K562 (cell line): ENCODE measurements at regions not wholly inside any gene's neighbourhood (a gene's known extent, or its start where the extent isn't known, plus 50 kb on each side); places are given as distances from the start of the nearest gene placed in this dataset.
A peak's percentile ranks its signal among the peaks of the same experiment; 100 is the strongest.
"Not testable (repeated sequence)": the region's sequence is repeated elsewhere in the genome, so short reads cannot be mapped to it uniquely, and the experiment has no call there.

Experiments
- ATAC-seq: fragments of 200-7000 bp; cut with Tn5 transposase; 3 replicates; pipeline ENCODE4 v1.9.1; 2020; ENCODE audit warnings: moderate library complexity
- BruUV-seq: library from RNA; stranded (reverse); fragments of 400-500 nt; replicated peaks from 2 replicates; lab custom pipeline; 2021; lab: Mats Ljungman, UMichigan
- CTCF ChIA-PET: fragments of 300-600 bp; formaldehyde crosslinking; extraction: SDS; loops from one replicate; lab custom pipeline; 2021; ENCODE audit warnings: low intra/inter-chr PET ratio; lab: Yijun Ruan, JAX
- POLR2A ChIA-PET: fragments of 300-600, 350-650 bp; sonication (Branson Sonifier 250); formaldehyde crosslinking; extraction: SDS; loops from one replicate; lab custom pipeline; 2021; ENCODE audit warnings: antibody characterized with exemption, inconsistent platforms; lab: Yijun Ruan, JAX
- DNase-seq, 4 experiments: peaks; one replicate each; pipeline versions ENCODE4 v3.0.0 to v3.0.0-alpha.2; 2011 to 2018; ENCODE audit warnings: low spot score in 3 of 4, mixed read lengths in 3 of 4; ENCODE audit errors: extremely low read depth in 1 of 4
- FAIRE-seq: peaks from 2 replicates; lab custom pipeline; 2011; peaks lifted over from hg19 to GRCh38; lab: Jason Lieb, UNC
- H2AFZ ChIP-seq: 2 replicates; pipeline ENCODE4 v1.6.0; 2011; ENCODE audit warnings: low read depth, low read length, control low read depth, inconsistent platforms
- H3K27ac ChIP-seq: fragments of 200-600 bp; 3 replicates; pipeline ENCODE4 v1.8.0; 2011; ENCODE audit warnings: low read depth, mild to moderate bottlenecking, control low read depth, inconsistent platforms, low read length, moderate library complexity, mixed read lengths; ENCODE audit errors: extremely low read depth
- H3K27me3 ChIP-seq, 2 experiments: fragments of 300-600 bp in 1 of 2; 2 replicates in 1 of 2; 3 replicates in 1 of 2; pipeline versions ENCODE4 v1.6.0 to v1.8.0; 2011; ENCODE audit warnings: inconsistent platforms in 2 of 2, low read length in 2 of 2, mild to moderate bottlenecking in 1 of 2, mixed read lengths in 1 of 2, moderate library complexity in 1 of 2; ENCODE audit not compliant: control insufficient read depth in 2 of 2, insufficient read depth in 2 of 2
- H3K36me3 ChIP-seq: fragments of 300-600 bp; 3 replicates; pipeline ENCODE4 v1.8.0; 2011; ENCODE audit warnings: mild to moderate bottlenecking, low read length, inconsistent platforms; ENCODE audit not compliant: control insufficient read depth, insufficient read depth
- H3K4me1 ChIP-seq, 2 experiments: fragments of 200-600 bp in 1 of 2; replicated peaks in 1 of 2; 2 replicates in 1 of 2; 3 replicates in 1 of 2; pipeline versions ENCODE4 v1.5.1 to v1.8.0; 2011; ENCODE audit warnings: inconsistent platforms in 2 of 2, low read length in 2 of 2, mild to moderate bottlenecking in 1 of 2, mixed read lengths in 1 of 2, moderate library complexity in 1 of 2; ENCODE audit not compliant: control insufficient read depth in 2 of 2, insufficient read depth in 2 of 2
- H3K4me2 ChIP-seq: 2 replicates; pipeline ENCODE4 v1.6.1; 2011; ENCODE audit warnings: low read length, control low read depth, inconsistent platforms, mixed read lengths; ENCODE audit not compliant: insufficient read depth
- H3K4me3 ChIP-seq: fragments of 200-600 bp; sonication (generic), shearing (Covaris generic); 2 replicates; pipeline ENCODE4 v1.5.1; 2016; ENCODE audit warnings: control low read depth, inconsistent platforms
- H3K79me2 ChIP-seq: fragments of 200-600 bp; 3 replicates; pipeline ENCODE4 v1.8.0; 2011; ENCODE audit warnings: low read length, inconsistent platforms; ENCODE audit not compliant: control insufficient read depth, insufficient read depth
- H3K9ac ChIP-seq, 2 experiments: 2 replicates each; pipeline versions ENCODE4 v1.6.0 to v1.6.1; 2011; ENCODE audit warnings: low read depth in 2 of 2, low read length in 2 of 2, control low read depth in 1 of 2, inconsistent platforms in 1 of 2, mild to moderate bottlenecking in 1 of 2, mixed read lengths in 1 of 2; ENCODE audit not compliant: insufficient read depth in 1 of 2
- H3K9me1 ChIP-seq: one replicate; pipeline ENCODE4 v1.6.0; 2011; ENCODE audit warnings: inconsistent platforms, mild to moderate bottlenecking, low read length, moderate library complexity; ENCODE audit not compliant: control insufficient read depth, insufficient read depth
- H3K9me3 ChIP-seq: replicated peaks from 2 replicates; pipeline ENCODE4 v1.5.1; 2011; ENCODE audit warnings: low read depth, low read length, inconsistent platforms; ENCODE audit not compliant: control insufficient read depth, insufficient read depth
- H4K20me1 ChIP-seq: replicated peaks from 2 replicates; pipeline ENCODE4 v1.6.1; 2011; ENCODE audit warnings: low read length, inconsistent platforms, mixed read lengths; ENCODE audit not compliant: control insufficient read depth, insufficient read depth
- in situ Hi-C: fragments of 300-500 bp; cut with MboI; formaldehyde crosslinking; loops from 4 replicates; pipeline ENCODE4 v1.15.0; 2018; ENCODE audit warnings: inconsistent platforms, mixed read lengths
- intact Hi-C: fragments of 100-400 bp; cut with micrococcal nuclease; formaldehyde crosslinking; loops from 2 replicates; pipeline ENCODE4 v1.14.2; 2022
- TF ChIP-seq, protein P1 (sequence below), 2 experiments: fragments of 450-650 bp; IDR thresholded peaks; 2 replicates each; pipeline ENCODE4 v1.6.1; 2018; ENCODE audit warnings: mild to moderate bottlenecking in 2 of 2, low read depth in 1 of 2; ENCODE audit not compliant: partially characterized antibody in 2 of 2

- intact Hi-C loops, H3K4me2 ChIP-seq, H3K79me2 ChIP-seq, ATAC-seq, in situ Hi-C loops, FAIRE-seq, H3K36me3 ChIP-seq, H3K4me3 ChIP-seq, DNase-seq, H3K9me1 ChIP-seq, CTCF ChIA-PET, H3K4me1 ChIP-seq, H3K9ac ChIP-seq, H4K20me1 ChIP-seq, H3K27ac ChIP-seq, H3K27me3 ChIP-seq, BruUV-seq, H2AFZ ChIP-seq, H3K9me3 ChIP-seq: not testable (repeated sequence)
- POLR2A ChIA-PET = interaction anchor here (0.9 kb wide), 1 partner anchor 9 kb away, joined by 4 read pairs; no protein-coding TSS in a partner anchor
- TF ChIP-seq, protein P1, sequence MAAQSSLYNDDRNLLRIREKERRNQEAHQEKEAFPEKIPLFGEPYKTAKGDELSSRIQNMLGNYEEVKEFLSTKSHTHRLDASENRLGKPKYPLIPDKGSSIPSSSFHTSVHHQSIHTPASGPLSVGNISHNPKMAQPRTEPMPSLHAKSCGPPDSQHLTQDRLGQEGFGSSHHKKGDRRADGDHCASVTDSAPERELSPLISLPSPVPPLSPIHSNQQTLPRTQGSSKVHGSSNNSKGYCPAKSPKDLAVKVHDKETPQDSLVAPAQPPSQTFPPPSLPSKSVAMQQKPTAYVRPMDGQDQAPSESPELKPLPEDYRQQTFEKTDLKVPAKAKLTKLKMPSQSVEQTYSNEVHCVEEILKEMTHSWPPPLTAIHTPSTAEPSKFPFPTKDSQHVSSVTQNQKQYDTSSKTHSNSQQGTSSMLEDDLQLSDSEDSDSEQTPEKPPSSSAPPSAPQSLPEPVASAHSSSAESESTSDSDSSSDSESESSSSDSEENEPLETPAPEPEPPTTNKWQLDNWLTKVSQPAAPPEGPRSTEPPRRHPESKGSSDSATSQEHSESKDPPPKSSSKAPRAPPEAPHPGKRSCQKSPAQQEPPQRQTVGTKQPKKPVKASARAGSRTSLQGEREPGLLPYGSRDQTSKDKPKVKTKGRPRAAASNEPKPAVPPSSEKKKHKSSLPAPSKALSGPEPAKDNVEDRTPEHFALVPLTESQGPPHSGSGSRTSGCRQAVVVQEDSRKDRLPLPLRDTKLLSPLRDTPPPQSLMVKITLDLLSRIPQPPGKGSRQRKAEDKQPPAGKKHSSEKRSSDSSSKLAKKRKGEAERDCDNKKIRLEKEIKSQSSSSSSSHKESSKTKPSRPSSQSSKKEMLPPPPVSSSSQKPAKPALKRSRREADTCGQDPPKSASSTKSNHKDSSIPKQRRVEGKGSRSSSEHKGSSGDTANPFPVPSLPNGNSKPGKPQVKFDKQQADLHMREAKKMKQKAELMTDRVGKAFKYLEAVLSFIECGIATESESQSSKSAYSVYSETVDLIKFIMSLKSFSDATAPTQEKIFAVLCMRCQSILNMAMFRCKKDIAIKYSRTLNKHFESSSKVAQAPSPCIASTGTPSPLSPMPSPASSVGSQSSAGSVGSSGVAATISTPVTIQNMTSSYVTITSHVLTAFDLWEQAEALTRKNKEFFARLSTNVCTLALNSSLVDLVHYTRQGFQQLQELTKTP (IDR thresholded peaks at IDR 0.05; ENCODE audit: low read depth in 1 of 2, partially characterized antibody in 2 of 2) = peak in 1 of 2 experiments; percentile 91
Observed at GRCh38 chr11:34781826-34782225, 134.4 kb downstream of the APIP start.
